GM12864 (cell line): ENCODE measurements at regions not wholly inside any gene's neighbourhood (a gene's known extent, or its start where the extent isn't known, plus 50 kb on each side); places are given as distances from the start of the nearest gene placed in this dataset.

ENCODE experiments used
- DNase-seq: peaks from one replicate; pipeline ENCODE4 v3.0.0-alpha.2; 2011; ENCODE audit warnings: low read depth
- H3K4me3 ChIP-seq: 2 replicates; pipeline ENCODE4 v1.5.1; 2011; ENCODE audit warnings: mild to moderate bottlenecking, low read depth, low read length, control low read depth
- CTCF ChIP-seq: IDR thresholded peaks from 2 replicates; pipeline ENCODE4 v1.5.1; 2011; ENCODE audit warnings: low read depth, mild to moderate bottlenecking, moderate library complexity, low read length, control low read depth, inconsistent platforms; ENCODE audit errors: missing control alignments

- TF ChIP-seq CTCF = no peak
- DNase-seq = no peak
- H3K4me3 ChIP-seq = no peak overlapping the region
Observed at GRCh38 chr6:139557547-139557946, 183.1 kb upstream of the CITED2 start.

GRCh38 chr6:139556532-139556931 lies 182.1 kb upstream of the CITED2 start:
- H3K4me3 ChIP-seq = no peak overlapping the region
- no peak for TF ChIP-seq CTCF
- DNase-seq = no peak

- DNase-seq = no peak
- H3K4me3 ChIP-seq = no peak overlapping the region
- TF ChIP-seq CTCF = no peak
Observed at GRCh38 chr6:139553916-139554315, 179.5 kb upstream of the CITED2 start.

- no peak for DNase-seq
Observed at GRCh38 chr6:139551376-139551775, 176.9 kb upstream of the CITED2 start.

GRCh38 chr6:139550361-139550760 lies 175.9 kb upstream of the CITED2 start:
- no peak overlapping the region for H3K4me3 ChIP-seq
- no peak for TF ChIP-seq CTCF
- DNase-seq = no peak

More at GRCh38 chr6:139551376-139551775, 176.9 kb upstream of the CITED2 start:
- no peak for TF ChIP-seq CTCF
- H3K4me3 ChIP-seq = no peak overlapping the region

- no peak for TF ChIP-seq CTCF
- no peak for DNase-seq
- no peak overlapping the region for H3K4me3 ChIP-seq
Observed at GRCh38 chr6:139549561-139550070, 175.2 kb upstream of the CITED2 start.

- no peak overlapping the region for H3K4me3 ChIP-seq
- no peak for TF ChIP-seq CTCF
- no peak for DNase-seq
Observed at GRCh38 chr6:139547804-139548203, 173.4 kb upstream of the CITED2 start.
